OCI-LY7 (cell line): ENCODE measurements at regions not wholly inside any gene's neighbourhood (a gene's known extent, or its start where the extent isn't known, plus 50 kb on each side); places are given as distances from the start of the nearest gene placed in this dataset.

Experiments
- BruUV-seq: library from RNA; stranded (reverse); fragments of 400-500 nt; replicated peaks from 2 replicates; lab custom pipeline; 2021; lab: Mats Ljungman, UMichigan
- CTCF ChIA-PET: fragments of 300-600 bp; sonication (Branson Sonifier 250); formaldehyde crosslinking; loops from one replicate; lab custom pipeline; 2022; ENCODE audit warnings: antibody characterized with exemption; ENCODE audit not compliant: unreplicated experiment; lab: Charles Lee
- POLR2A ChIA-PET: fragments of 300-600 bp; sonication (Branson Sonifier 250); formaldehyde crosslinking; loops from one replicate; lab custom pipeline; 2022; ENCODE audit warnings: antibody characterized with exemption; lab: Charles Lee
- DNase-seq: peaks from one replicate; pipeline ENCODE4 v3.0.0-alpha.2; 2015; ENCODE audit warnings: low spot score
- H2AFZ ChIP-seq: fragments of 200-600 bp; sonication (generic), shearing (Covaris generic); 2 replicates; pipeline ENCODE4 v1.6.1; 2014; ENCODE audit warnings: mild to moderate bottlenecking, antibody characterized with exemption, low read length, moderate library complexity
- H3K27ac ChIP-seq: fragments of 200-600 bp; sonication (generic); 2 replicates; pipeline ENCODE4 v1.5.1; 2014; ENCODE audit warnings: mixed run types, low read depth, mild to moderate bottlenecking, moderate library complexity, low read length, inconsistent platforms; ENCODE audit not compliant: poor library complexity, severe bottlenecking
- H3K36me3 ChIP-seq: fragments of 200-600 bp; sonication (generic); 2 replicates; pipeline ENCODE4 v1.6.1; 2014; ENCODE audit warnings: mild to moderate bottlenecking, antibody characterized with exemption, low read length, moderate library complexity, mixed read lengths; ENCODE audit not compliant: insufficient read depth
- H3K4me1 ChIP-seq: fragments of 200-600 bp; sonication (generic); 2 replicates; pipeline ENCODE4 v1.5.1; 2014; ENCODE audit warnings: mild to moderate bottlenecking, low read length; ENCODE audit not compliant: insufficient read depth, poor library complexity, severe bottlenecking
- H3K4me2 ChIP-seq: fragments of 200-600 bp; sonication (generic); 2 replicates; pipeline ENCODE4 v1.6.1; 2014; ENCODE audit warnings: mild to moderate bottlenecking, low read length
- H3K4me3 ChIP-seq: fragments of 200-600 bp; sonication (generic); 2 replicates; pipeline ENCODE4 v1.5.1; 2014; ENCODE audit warnings: mild to moderate bottlenecking, low read depth, low read length; ENCODE audit not compliant: poor library complexity, severe bottlenecking
- H3K79me2 ChIP-seq: fragments of 200-600 bp; sonication (generic); 2 replicates; pipeline ENCODE4 v1.6.1; 2016; ENCODE audit warnings: low read depth, mild to moderate bottlenecking, low read length, moderate library complexity, mixed read lengths; ENCODE audit not compliant: insufficient read depth
- H3K9me2 ChIP-seq: fragments of 200-600 bp; sonication (generic); 2 replicates; pipeline ENCODE4 v1.6.1; 2016; ENCODE audit warnings: mild to moderate bottlenecking, low read length, mixed read lengths; ENCODE audit not compliant: insufficient read depth
- H3K9me3 ChIP-seq: fragments of 200-600 bp; sonication (generic); 2 replicates; pipeline ENCODE4 v1.6.1; 2014; ENCODE audit warnings: mild to moderate bottlenecking, mixed run types, low read length, mixed read lengths
- H4K20me1 ChIP-seq: fragments of 200-600 bp; sonication (generic); 2 replicates; pipeline ENCODE4 v1.6.1; 2014; ENCODE audit warnings: mild to moderate bottlenecking, antibody characterized with exemption, low read length, moderate library complexity, mixed read lengths; ENCODE audit not compliant: insufficient read depth
- EZH2phosphoT487 ChIP-seq: fragments of 200-600 bp; sonication (generic); IDR thresholded peaks from 2 replicates; pipeline ENCODE4 v1.6.1; 2018; ENCODE audit warnings: low read depth, borderline replicate concordance, mild to moderate bottlenecking, mixed run types, antibody characterized with exemption, low read length, moderate library complexity, mixed read lengths
- intact Hi-C: fragments of 100-400 bp; cut with micrococcal nuclease; formaldehyde crosslinking; loops from one replicate; pipeline ENCODE4 v1.10.0; 2022; ENCODE audit not compliant: unreplicated experiment
- TF ChIP-seq, protein P1 (sequence below): fragments of 200-600 bp; sonication (generic); conservative IDR thresholded peaks from 2 replicates; pipeline ENCODE4 v1.5.1; 2014; ENCODE audit warnings: mild to moderate bottlenecking, antibody characterized with exemption, low read length, moderate library complexity, mixed read lengths

DNA sequence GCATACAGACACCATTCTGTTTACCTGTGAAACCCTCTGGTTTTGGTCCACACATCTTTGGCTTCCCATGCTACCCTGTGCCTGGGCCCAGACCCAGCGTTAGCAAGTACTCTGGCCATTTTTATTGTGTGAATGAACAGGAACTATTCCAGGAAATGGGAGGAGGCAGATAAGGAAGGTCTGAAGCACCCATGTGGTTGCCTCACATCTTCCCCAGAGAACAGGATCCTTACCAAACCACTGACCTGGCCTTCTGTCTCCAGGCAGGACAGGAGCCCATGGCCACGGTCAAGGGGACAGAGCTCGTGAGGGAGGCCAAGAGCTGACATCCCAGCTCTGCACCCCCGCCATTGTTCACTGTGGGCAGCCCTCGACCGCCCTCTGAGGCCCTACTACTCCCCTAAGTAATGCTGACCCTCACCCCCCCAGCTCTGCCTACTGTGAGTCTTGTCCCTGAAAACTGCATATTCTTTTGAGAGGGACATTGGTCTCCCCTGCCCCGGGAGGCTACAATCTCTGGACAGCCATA is 97.7 kb upstream of the TP53I11 start:
- ChIA-PET CTCF (interaction anchor here (0.7 kb wide), 1 partner anchor 63 kb away, joined by 3 read pairs; no protein-coding TSS in a partner anchor), POLR2A (no interaction called here)
- Histone ChIP-seq H3K9me3 (no peaks in the 10 kb centered on the region), H3K79me2 (no peaks in the 10 kb centered on the region), H4K20me1 (no peaks in the 10 kb centered on the region), H3K4me1 (peaks cover 6% of the 10 kb centered on the region), H3K36me3 (no peaks in the 10 kb centered on the region), H3K27ac (no peak overlapping the region), H2AFZ (no peak overlapping the region), H3K4me2 (no peak overlapping the region), H3K9me2 (no peaks in the 10 kb centered on the region), H3K4me3 (no peak overlapping the region)
- intact Hi-C loops = no loop called here
- no peak for DNase-seq
- BruUV-seq = no TSS peak
- TF ChIP-seq, protein P1, sequence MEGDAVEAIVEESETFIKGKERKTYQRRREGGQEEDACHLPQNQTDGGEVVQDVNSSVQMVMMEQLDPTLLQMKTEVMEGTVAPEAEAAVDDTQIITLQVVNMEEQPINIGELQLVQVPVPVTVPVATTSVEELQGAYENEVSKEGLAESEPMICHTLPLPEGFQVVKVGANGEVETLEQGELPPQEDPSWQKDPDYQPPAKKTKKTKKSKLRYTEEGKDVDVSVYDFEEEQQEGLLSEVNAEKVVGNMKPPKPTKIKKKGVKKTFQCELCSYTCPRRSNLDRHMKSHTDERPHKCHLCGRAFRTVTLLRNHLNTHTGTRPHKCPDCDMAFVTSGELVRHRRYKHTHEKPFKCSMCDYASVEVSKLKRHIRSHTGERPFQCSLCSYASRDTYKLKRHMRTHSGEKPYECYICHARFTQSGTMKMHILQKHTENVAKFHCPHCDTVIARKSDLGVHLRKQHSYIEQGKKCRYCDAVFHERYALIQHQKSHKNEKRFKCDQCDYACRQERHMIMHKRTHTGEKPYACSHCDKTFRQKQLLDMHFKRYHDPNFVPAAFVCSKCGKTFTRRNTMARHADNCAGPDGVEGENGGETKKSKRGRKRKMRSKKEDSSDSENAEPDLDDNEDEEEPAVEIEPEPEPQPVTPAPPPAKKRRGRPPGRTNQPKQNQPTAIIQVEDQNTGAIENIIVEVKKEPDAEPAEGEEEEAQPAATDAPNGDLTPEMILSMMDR = no peak
- no peak for TF ChIP-seq EZH2phosphoT487

DNA sequence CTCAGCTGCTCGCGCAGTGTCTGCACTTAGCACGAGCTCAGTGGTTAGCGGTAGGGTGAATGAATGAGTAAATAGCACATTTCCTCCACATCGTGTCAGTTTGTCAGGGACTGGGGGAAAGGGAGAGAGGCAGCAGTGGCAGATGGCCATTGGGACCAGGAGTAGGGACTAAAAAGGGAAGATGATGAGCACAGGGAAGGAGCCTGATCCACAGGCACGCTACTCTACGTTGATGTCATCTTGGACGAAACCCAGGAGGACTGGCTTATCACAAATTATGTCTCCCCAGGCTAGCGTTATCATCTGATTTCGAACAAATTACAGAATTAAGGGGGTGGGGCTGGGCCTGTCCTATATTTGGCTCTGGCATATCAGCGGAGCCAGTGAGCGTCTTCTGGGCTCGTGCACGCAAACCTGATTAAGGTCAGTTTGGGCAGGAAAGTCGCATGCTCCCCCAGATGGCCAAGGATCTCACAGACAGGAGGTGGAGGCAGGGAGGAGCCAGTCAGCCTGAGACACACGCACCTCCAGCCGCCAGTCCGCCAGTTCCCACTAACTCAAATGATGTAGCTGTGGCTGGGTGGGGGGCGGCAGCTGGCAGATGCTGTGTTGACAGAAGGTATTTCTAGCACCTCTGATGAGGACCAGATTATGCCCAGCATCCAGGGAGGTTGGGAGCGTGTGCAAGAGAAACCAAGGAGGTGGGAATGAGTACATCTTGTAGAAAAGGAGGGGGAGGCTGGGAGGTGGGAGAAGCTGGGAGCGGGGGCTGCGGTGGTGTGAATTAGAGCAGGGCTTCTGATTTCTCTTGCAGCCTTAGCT is 97.4 kb upstream of the PRDM11 start:
- CTCF ChIA-PET = no interaction called here
- intact Hi-C loops = no loop called here
- Histone ChIP-seq H3K27ac (no peak overlapping the region), H3K4me3 (no peak overlapping the region), H3K4me2 (no peak overlapping the region), H2AFZ (no peak overlapping the region), H3K79me2 (no peaks in the 10 kb centered on the region), H4K20me1 (no peaks in the 10 kb centered on the region), H3K36me3 (no peaks in the 10 kb centered on the region), H3K4me1 (peaks cover 6% of the 10 kb centered on the region), H3K9me3 (no peaks in the 10 kb centered on the region), H3K9me2 (no peaks in the 10 kb centered on the region)
- TF ChIP-seq, protein P1 = no peak
- no peak for TF ChIP-seq EZH2phosphoT487
- BruUV-seq = no TSS peak
- POLR2A ChIA-PET = no interaction called here
- no peak for DNase-seq

DNA sequence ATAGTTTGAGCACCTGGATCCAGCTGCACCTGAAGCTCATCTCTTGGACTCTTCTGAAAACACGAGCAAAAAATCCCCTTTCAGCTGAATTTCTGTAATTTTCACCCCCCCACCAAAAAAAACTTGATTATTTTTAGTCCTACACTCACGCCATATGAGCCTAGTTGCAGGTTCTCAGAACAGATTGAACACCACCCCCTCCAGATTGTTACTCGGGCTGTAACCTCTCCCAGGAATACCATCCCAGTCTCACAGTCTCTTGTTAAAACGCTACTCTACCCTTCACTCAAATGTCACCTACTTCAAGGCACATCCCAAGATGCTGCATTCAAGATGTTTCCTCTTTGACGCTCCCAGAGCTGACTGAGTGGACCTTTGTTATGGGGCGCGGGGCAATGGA is 96.3 kb upstream of the PRDM11 start:
- Histone ChIP-seq H3K36me3 (no peaks in the 10 kb centered on the region), H3K9me2 (no peaks in the 10 kb centered on the region), H3K27ac (no peak overlapping the region), H3K79me2 (no peaks in the 10 kb centered on the region), H3K4me3 (no peak overlapping the region), H3K4me2 (no peak overlapping the region), H3K9me3 (no peaks in the 10 kb centered on the region), H4K20me1 (no peaks in the 10 kb centered on the region), H3K4me1 (peaks cover 6% of the 10 kb centered on the region), H2AFZ (no peak overlapping the region)
- no peak for DNase-seq
- TF ChIP-seq, protein P1 = no peak
- no peak for TF ChIP-seq EZH2phosphoT487
- POLR2A ChIA-PET = interaction anchor here (1.0 to 1.7 kb wide), 2 partner anchors 11 to 18 kb away, joined by 4 to 5 read pairs; no protein-coding TSS in a partner anchor
- BruUV-seq = no TSS peak
- intact Hi-C loops = no loop called here
- CTCF ChIA-PET = no interaction called here
